ENCODE measurements at regions not wholly inside any gene's neighbourhood (a gene's known extent, or its start where the extent isn't known, plus 50 kb on each side); places are given as distances from the start of the nearest gene placed in this dataset.

- TF ChIP-seq, protein P1, sequence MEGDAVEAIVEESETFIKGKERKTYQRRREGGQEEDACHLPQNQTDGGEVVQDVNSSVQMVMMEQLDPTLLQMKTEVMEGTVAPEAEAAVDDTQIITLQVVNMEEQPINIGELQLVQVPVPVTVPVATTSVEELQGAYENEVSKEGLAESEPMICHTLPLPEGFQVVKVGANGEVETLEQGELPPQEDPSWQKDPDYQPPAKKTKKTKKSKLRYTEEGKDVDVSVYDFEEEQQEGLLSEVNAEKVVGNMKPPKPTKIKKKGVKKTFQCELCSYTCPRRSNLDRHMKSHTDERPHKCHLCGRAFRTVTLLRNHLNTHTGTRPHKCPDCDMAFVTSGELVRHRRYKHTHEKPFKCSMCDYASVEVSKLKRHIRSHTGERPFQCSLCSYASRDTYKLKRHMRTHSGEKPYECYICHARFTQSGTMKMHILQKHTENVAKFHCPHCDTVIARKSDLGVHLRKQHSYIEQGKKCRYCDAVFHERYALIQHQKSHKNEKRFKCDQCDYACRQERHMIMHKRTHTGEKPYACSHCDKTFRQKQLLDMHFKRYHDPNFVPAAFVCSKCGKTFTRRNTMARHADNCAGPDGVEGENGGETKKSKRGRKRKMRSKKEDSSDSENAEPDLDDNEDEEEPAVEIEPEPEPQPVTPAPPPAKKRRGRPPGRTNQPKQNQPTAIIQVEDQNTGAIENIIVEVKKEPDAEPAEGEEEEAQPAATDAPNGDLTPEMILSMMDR (tag by site-specific recombination; IDR thresholded peaks at IDR 0.05) = no peak
- TF ChIP-seq SETDB1 (IDR thresholded peaks at IDR 0.05; ENCODE audit: insufficient read length, low read length) (no peak), REST (tag by site-specific recombination; IDR thresholded peaks at IDR 0.05) (no peak), SP3 (tag by site-specific recombination; IDR thresholded peaks at IDR 0.05) (no peak), ZSCAN23 (tag by site-specific recombination; IDR thresholded peaks at IDR 0.05) (no peak), ZNF366 (tag by site-specific recombination; conservative IDR thresholded peaks at IDR 0.05) (no peak), YY1 (tag by site-specific recombination; IDR thresholded peaks at IDR 0.05) (no peak), ZNF248 (tag by site-specific recombination; IDR thresholded peaks at IDR 0.05) (no peak), SALL2 (tag by site-specific recombination; IDR thresholded peaks at IDR 0.05; ENCODE audit: borderline replicate concordance) (no peak), ZBTB7A (tag by site-specific recombination; IDR thresholded peaks at IDR 0.05; ENCODE audit: low read depth) (no peak), HOXC10 (CRISPR knock-in tag; IDR thresholded peaks at IDR 0.05) (no peak), GLIS1 (tag by site-specific recombination; IDR thresholded peaks at IDR 0.05) (no peak), ZNF175 (tag by site-specific recombination; IDR thresholded peaks at IDR 0.05) (no peak)
Observed at GRCh38 chr9:88236511-88237478, 98.5 kb upstream of the SPATA31C2 start.

Measured in HEK293 (cell line).